Esophagus mucosa (tissue), 1 donor: ENCODE measurements at regions not wholly inside any gene's neighbourhood (a gene's known extent, or its start where the extent isn't known, plus 50 kb on each side); places are given as distances from the start of the nearest gene placed in this dataset.

ENCODE experiments used
- ATAC-seq: fragments of 200-7000 bp; cut with Tn5 transposase; one replicate; pipeline ENCODE4 v1.9.1; 2020
- donor health status: DM: yes; HTN: yes; CAD: no.

GRCh38 chr14:38125481-38126037 lies 82.1 kb upstream of the SSTR1 start:
- ATAC-seq: no peak

- no peak for ATAC-seq
Measured at GRCh38 chr14:38127356-38127755, 80.3 kb upstream of the SSTR1 start.

GRCh38 chr14:38127784-38128183 lies 79.9 kb upstream of the SSTR1 start:
- no peak for ATAC-seq

GRCh38 chr14:38128640-38129039 lies 79.1 kb upstream of the SSTR1 start:
- no peak for ATAC-seq

- ATAC-seq: no peak
Measured at GRCh38 chr14:38129192-38129591, 78.5 kb upstream of the SSTR1 start.

GRCh38 chr14:38129705-38130104 lies 78.0 kb upstream of the SSTR1 start:
- no peak for ATAC-seq

GRCh38 chr14:38134416-38135030 lies 73.2 kb upstream of the SSTR1 start:
- ATAC-seq: peak; percentile 79

GRCh38 chr14:38135106-38135867 lies 72.4 kb upstream of the SSTR1 start:
- no peak for ATAC-seq

GRCh38 chr14:38137005-38137404 lies 70.7 kb upstream of the SSTR1 start:
- ATAC-seq: no peak

GRCh38 chr14:38138473-38139138 lies 69.1 kb upstream of the SSTR1 start:
- ATAC-seq: no peak

- ATAC-seq: no peak
Measured at GRCh38 chr14:38139926-38140325, 67.8 kb upstream of the SSTR1 start.

GRCh38 chr14:38143170-38143569 lies 64.5 kb upstream of the SSTR1 start:
- ATAC-seq: no peak

GRCh38 chr14:38143659-38144505 lies 63.8 kb upstream of the SSTR1 start:
- ATAC-seq: no peak

- ATAC-seq: peak; percentile 90
Measured at GRCh38 chr14:38145142-38145541, 62.6 kb upstream of the SSTR1 start.

- no peak for ATAC-seq
Measured at GRCh38 chr14:38150075-38150474, 57.6 kb upstream of the SSTR1 start.
